ENCODE measurements at regions not wholly inside any gene's neighbourhood (a gene's known extent, or its start where the extent isn't known, plus 50 kb on each side); places are given as distances from the start of the nearest gene placed in this dataset.

- Histone ChIP-seq H2BK120ac (ENCODE audit: low read depth, low read length) (no peak overlapping the region), H3K18ac (ENCODE audit: low read depth, low read length) (peak overlapping the region; percentile 78; the same call in 1 of the 2 replicates), H4K20me1 (ENCODE audit: insufficient read depth, low read length) (no peaks in the 10 kb centered on the region), H3K4me3 (ENCODE audit: insufficient read depth, low read depth, low read length) (no peak overlapping the region), H3K27me3 (ENCODE audit: control insufficient read depth, insufficient read depth, low read length) (no peaks in the 10 kb centered on the region), H3K23ac (ENCODE audit: low read depth, low read length) (no peak overlapping the region), H2AK9ac (replicated peaks; ENCODE audit: low read depth, low read length, poor library complexity) (no peak overlapping the region), H3K4me2 (ENCODE audit: low read depth, low read length) (peak overlapping the region; percentile 64; the same call in 1 of the 2 replicates), H4K8ac (ENCODE audit: low read depth in 2 of 2, low read length in 2 of 2) (no peak overlapping the region), H3K4me1 (ENCODE audit: control insufficient read depth, insufficient read depth, low read length) (peaks cover 4% of the 10 kb centered on the region), H4K5ac (ENCODE audit: low read depth, low read length) (no peak overlapping the region; the same call in 1 of the 2 replicates), H3K9me3 (ENCODE audit: control insufficient read depth, insufficient read depth, low read length) (no peaks in the 10 kb centered on the region), H3K56ac (ENCODE audit: extremely low read depth, insufficient read depth, low read length) (no peak overlapping the region), H3K79me1 (ENCODE audit: low read depth in 1 of 2, low read length in 2 of 2) (no peaks in the 10 kb centered on the region), H3K9ac (ENCODE audit: low read depth, low read length) (no peak overlapping the region), H2AFZ (replicated peaks; ENCODE audit: low read length, poor library complexity) (no peak overlapping the region), H2BK5ac (ENCODE audit: low read depth, low read length, poor library complexity, severe bottlenecking) (no peak overlapping the region), H3K4ac (ENCODE audit: low read depth, low read length) (no peak overlapping the region), H3K9me1 (ENCODE audit: insufficient read depth, low read length) (no peaks in the 10 kb centered on the region), H2AK5ac (ENCODE audit: low read depth, low read length) (no peak overlapping the region), H3K36me3 (ENCODE audit: control insufficient read depth, insufficient read depth, low read length) (no peaks in the 10 kb centered on the region), H2BK20ac (ENCODE audit: low read depth, low read length) (no peak overlapping the region), H3K27ac (ENCODE audit: insufficient read depth, low read length) (no peak overlapping the region), H4K91ac (ENCODE audit: insufficient read depth, low read depth, low read length) (no peak overlapping the region), H2BK15ac (ENCODE audit: low read depth, low read length) (no peak overlapping the region), H3K14ac (replicated peaks; ENCODE audit: low read depth, low read length) (no peak overlapping the region)
- no CpG with 5 or more reads among the region's 3 CpGs for WGBS, 2 experiments (ENCODE audit: extremely low coverage in 2 of 2, insufficient read length in 1 of 2)
- ChIA-PET CTCF (no interaction called here), POLR2A (ENCODE audit: unreplicated experiment) (no interaction called here)
- dilution Hi-C loops (cut with HindIII; ENCODE audit: low sequenced_read_pairs, unreplicated experiment) = no loop called here
- intact Hi-C loops (cut with micrococcal nuclease) = no loop called here
- in situ Hi-C loops (cut with MboI; ENCODE audit: low sequenced_read_pairs) = no loop called here
- BruUV-seq (replicated peaks) = no TSS peak
- DNase-seq (no peak), ATAC-seq (ENCODE audit: low read depth) (no peak)
- TF ChIP-seq RAD21 (IDR thresholded peaks at IDR 0.05; ENCODE audit: low read length) = no peak
- TF ChIP-seq BHLHE40 (IDR thresholded peaks at IDR 0.05; ENCODE audit: low read depth, low read length) = no peak
- no peak for TF ChIP-seq SMC3 (IDR thresholded peaks at IDR 0.05; ENCODE audit: low read depth, low read length)
- TF ChIP-seq, protein P1, sequence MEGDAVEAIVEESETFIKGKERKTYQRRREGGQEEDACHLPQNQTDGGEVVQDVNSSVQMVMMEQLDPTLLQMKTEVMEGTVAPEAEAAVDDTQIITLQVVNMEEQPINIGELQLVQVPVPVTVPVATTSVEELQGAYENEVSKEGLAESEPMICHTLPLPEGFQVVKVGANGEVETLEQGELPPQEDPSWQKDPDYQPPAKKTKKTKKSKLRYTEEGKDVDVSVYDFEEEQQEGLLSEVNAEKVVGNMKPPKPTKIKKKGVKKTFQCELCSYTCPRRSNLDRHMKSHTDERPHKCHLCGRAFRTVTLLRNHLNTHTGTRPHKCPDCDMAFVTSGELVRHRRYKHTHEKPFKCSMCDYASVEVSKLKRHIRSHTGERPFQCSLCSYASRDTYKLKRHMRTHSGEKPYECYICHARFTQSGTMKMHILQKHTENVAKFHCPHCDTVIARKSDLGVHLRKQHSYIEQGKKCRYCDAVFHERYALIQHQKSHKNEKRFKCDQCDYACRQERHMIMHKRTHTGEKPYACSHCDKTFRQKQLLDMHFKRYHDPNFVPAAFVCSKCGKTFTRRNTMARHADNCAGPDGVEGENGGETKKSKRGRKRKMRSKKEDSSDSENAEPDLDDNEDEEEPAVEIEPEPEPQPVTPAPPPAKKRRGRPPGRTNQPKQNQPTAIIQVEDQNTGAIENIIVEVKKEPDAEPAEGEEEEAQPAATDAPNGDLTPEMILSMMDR (conservative IDR thresholded peaks at IDR 0.05; ENCODE audit: low read depth, low read length) = no peak
- TF ChIP-seq MXI1 (IDR thresholded peaks at IDR 0.05; ENCODE audit: borderline replicate concordance, low read depth, low read length) = no peak
- no peak for TF ChIP-seq ELK1 (IDR thresholded peaks at IDR 0.05; ENCODE audit: borderline replicate concordance, low read depth, low read length)
- no peak for TF ChIP-seq CHD1 (IDR thresholded peaks at IDR 0.05; ENCODE audit: low read depth, low read length)
- no peak for TF ChIP-seq MAFK (IDR thresholded peaks at IDR 0.05; ENCODE audit: low read depth, low read length)
- no peak for TF ChIP-seq NFE2L2 (IDR thresholded peaks at IDR 0.05; ENCODE audit: low read depth, low read length)
- no peak for TF ChIP-seq MAZ (IDR thresholded peaks at IDR 0.05; ENCODE audit: borderline replicate concordance, low read depth, low read length)
- TF ChIP-seq CEBPB (IDR thresholded peaks at IDR 0.05; ENCODE audit: low read depth, low read length) = no peak
- no peak for TF ChIP-seq RFX5 (IDR thresholded peaks at IDR 0.05; ENCODE audit: low read depth, low read length)
- TF ChIP-seq, protein P2, sequence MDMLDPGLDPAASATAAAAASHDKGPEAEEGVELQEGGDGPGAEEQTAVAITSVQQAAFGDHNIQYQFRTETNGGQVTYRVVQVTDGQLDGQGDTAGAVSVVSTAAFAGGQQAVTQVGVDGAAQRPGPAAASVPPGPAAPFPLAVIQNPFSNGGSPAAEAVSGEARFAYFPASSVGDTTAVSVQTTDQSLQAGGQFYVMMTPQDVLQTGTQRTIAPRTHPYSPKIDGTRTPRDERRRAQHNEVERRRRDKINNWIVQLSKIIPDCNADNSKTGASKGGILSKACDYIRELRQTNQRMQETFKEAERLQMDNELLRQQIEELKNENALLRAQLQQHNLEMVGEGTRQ (IDR thresholded peaks at IDR 0.05; ENCODE audit: low read depth, low read length) = no peak
- TF ChIP-seq RCOR1 (IDR thresholded peaks at IDR 0.05; ENCODE audit: insufficient replicate concordance, low read length) = no peak
- no peak for TF ChIP-seq POLR2A (IDR thresholded peaks at IDR 0.05; ENCODE audit: low read depth, low read length)
Observed at GRCh38 chr14:62064751-62065323, 302.6 kb downstream of the SNAPC1 start.

Measured in IMR-90 (cell line).